ENCODE measurements at regions not wholly inside any gene's neighbourhood (a gene's known extent, or its start where the extent isn't known, plus 50 kb on each side); places are given as distances from the start of the nearest gene placed in this dataset.

DNA sequence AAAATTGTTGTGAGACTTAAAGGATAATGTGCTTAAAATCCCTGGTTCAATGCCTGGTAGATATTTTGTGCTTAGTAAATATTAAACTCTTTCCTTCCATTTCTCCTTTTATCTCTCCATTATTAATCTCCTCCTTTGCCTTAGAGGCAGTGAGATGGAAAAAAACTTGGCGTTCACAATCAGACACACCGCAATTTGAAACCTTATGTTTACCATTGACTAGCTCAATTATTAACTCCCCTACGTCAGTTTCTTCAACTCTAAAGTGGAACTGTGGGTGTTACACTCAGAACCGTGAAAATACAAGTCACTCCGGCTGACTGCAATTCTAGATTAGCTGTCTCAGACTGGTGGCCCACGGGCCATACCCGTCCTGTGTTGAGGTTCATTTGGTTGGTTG is 327.2 kb downstream of the DEPDC1B start:
- Mint-ChIP-seq H3K4me1 (ENCODE audit: insufficient read depth, unreplicated experiment) (no peaks in the 10 kb centered on the region), H3K36me3 (ENCODE audit: insufficient read depth, unreplicated experiment) (no peaks in the 10 kb centered on the region), H3K4me3 (ENCODE audit: unreplicated experiment) (no peak overlapping the region), H3K27me3 (ENCODE audit: insufficient read depth, unreplicated experiment) (peaks cover 64% of the 10 kb centered on the region), H3K27ac (ENCODE audit: low read depth, unreplicated experiment) (no peak overlapping the region), H3K9me3 (ENCODE audit: unreplicated experiment) (no peaks in the 10 kb centered on the region)
- POLR2A ChIA-PET = no interaction called here
- DNase-seq (ENCODE audit: unreplicated experiment) = no peak
- TF ChIP-seq, protein P1, sequence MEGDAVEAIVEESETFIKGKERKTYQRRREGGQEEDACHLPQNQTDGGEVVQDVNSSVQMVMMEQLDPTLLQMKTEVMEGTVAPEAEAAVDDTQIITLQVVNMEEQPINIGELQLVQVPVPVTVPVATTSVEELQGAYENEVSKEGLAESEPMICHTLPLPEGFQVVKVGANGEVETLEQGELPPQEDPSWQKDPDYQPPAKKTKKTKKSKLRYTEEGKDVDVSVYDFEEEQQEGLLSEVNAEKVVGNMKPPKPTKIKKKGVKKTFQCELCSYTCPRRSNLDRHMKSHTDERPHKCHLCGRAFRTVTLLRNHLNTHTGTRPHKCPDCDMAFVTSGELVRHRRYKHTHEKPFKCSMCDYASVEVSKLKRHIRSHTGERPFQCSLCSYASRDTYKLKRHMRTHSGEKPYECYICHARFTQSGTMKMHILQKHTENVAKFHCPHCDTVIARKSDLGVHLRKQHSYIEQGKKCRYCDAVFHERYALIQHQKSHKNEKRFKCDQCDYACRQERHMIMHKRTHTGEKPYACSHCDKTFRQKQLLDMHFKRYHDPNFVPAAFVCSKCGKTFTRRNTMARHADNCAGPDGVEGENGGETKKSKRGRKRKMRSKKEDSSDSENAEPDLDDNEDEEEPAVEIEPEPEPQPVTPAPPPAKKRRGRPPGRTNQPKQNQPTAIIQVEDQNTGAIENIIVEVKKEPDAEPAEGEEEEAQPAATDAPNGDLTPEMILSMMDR (IDR thresholded peaks at IDR 0.05; ENCODE audit: unreplicated experiment) = no peak
- intact Hi-C loops (cut with micrococcal nuclease) = no loop called here
- CTCF ChIA-PET = interaction anchor here (0.6 to 0.7 kb wide), 3 partner anchors 97 to 1200 kb away, joined by 3 to 4 read pairs (median 3); no protein-coding TSS in a partner anchor
- no TSS peak for BruUV-seq (replicated peaks)

DNA sequence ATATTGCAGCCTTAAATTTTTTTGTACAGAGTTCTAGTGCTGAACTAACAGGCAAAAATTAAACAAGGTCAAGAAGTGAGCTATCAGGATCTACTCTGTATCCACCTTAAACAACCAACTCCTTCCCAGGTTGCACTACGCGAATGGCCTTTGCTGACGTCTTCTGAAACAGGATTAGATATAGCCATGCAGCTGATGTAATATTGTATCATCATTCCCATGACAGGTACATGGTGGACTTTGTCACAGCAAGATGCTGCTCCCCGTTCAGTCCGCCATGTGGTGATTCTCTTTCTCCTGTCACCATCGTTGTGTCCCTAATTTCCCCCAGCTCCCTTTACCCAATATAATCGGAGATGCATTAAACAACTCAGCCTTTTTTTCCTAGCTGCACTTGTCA is 328.9 kb downstream of the DEPDC1B start:
- H3K36me3 Mint-ChIP-seq (ENCODE audit: insufficient read depth, unreplicated experiment) = no peaks in the 10 kb centered on the region
- H3K27ac Mint-ChIP-seq (ENCODE audit: low read depth, unreplicated experiment) = no peak overlapping the region
- ChIA-PET CTCF (no interaction called here), POLR2A (interaction anchor here (0.6 kb wide), 1 partner anchor 11 kb away, joined by 3 read pairs; no protein-coding TSS in a partner anchor)
- DNase-seq (ENCODE audit: unreplicated experiment) = no peak
- TF ChIP-seq, protein P1 (IDR thresholded peaks at IDR 0.05; ENCODE audit: unreplicated experiment) = no peak
- no peaks in the 10 kb centered on the region for H3K9me3 Mint-ChIP-seq (ENCODE audit: unreplicated experiment)
- intact Hi-C loops (cut with micrococcal nuclease) = no loop called here
- peaks cover 48% of the 10 kb centered on the region for H3K27me3 Mint-ChIP-seq (ENCODE audit: insufficient read depth, unreplicated experiment)
- no peaks in the 10 kb centered on the region for H3K4me1 Mint-ChIP-seq (ENCODE audit: insufficient read depth, unreplicated experiment)
- no TSS peak for BruUV-seq (replicated peaks)
- H3K4me3 Mint-ChIP-seq (ENCODE audit: unreplicated experiment) = no peak overlapping the region

DNA sequence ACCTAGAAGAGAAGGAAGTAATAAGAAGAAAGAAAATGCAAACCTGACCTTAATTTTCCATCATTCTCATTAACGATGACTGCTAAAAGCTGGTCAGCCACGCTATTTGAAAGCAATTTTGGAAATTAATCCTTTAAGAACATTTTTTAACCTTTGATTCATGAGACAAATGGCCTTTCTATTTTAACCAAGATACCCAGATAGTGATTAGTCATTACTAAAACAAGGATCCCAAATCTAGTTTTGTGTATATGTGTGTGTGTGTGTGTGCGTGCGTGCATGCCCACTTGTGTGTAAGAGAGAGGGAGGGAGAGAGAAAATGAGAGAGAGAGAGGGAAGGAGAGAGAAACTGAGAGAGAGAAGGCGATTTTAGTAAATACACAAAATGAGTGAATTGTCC is 329.5 kb downstream of the DEPDC1B start:
- POLR2A ChIA-PET = interaction anchor here (0.7 kb wide), 1 partner anchor 11 kb away, joined by 3 read pairs; no protein-coding TSS in a partner anchor
- H3K36me3 Mint-ChIP-seq (ENCODE audit: insufficient read depth, unreplicated experiment) = no peaks in the 10 kb centered on the region

GRCh38 chr5:60369391-60369790 is 330.6 kb downstream of the DEPDC1B start:
- Mint-ChIP-seq H3K36me3 (ENCODE audit: insufficient read depth, unreplicated experiment) (no peaks in the 10 kb centered on the region), H3K4me3 (ENCODE audit: unreplicated experiment) (no peak overlapping the region), H3K4me1 (ENCODE audit: insufficient read depth, unreplicated experiment) (no peaks in the 10 kb centered on the region), H3K27ac (ENCODE audit: low read depth, unreplicated experiment) (no peak overlapping the region), H3K9me3 (ENCODE audit: unreplicated experiment) (no peaks in the 10 kb centered on the region), H3K27me3 (ENCODE audit: insufficient read depth, unreplicated experiment) (peaks cover 40% of the 10 kb centered on the region)
- no peak for DNase-seq (ENCODE audit: unreplicated experiment)
- TF ChIP-seq, protein P1 (IDR thresholded peaks at IDR 0.05; ENCODE audit: unreplicated experiment) = no peak
- no TSS peak for BruUV-seq (replicated peaks)
- POLR2A ChIA-PET = no interaction called here
- intact Hi-C loops (cut with micrococcal nuclease) = no loop called here
- CTCF ChIA-PET = interaction anchor here (0.7 to 1.0 kb wide), 2 partner anchors 11 to 20 kb away, joined by 3 to 5 read pairs; no protein-coding TSS in a partner anchor

More for the DNA sequence above, 329.5 kb downstream of the DEPDC1B start:
- CTCF ChIA-PET = interaction anchor here (0.5 kb wide), 1 partner anchor 981 kb away, joined by 5 read pairs; no protein-coding TSS in a partner anchor
- no TSS peak for BruUV-seq (replicated peaks)
- intact Hi-C loops (cut with micrococcal nuclease) = no loop called here
- peaks cover 46% of the 10 kb centered on the region for H3K27me3 Mint-ChIP-seq (ENCODE audit: insufficient read depth, unreplicated experiment)
- H3K4me1 Mint-ChIP-seq (ENCODE audit: insufficient read depth, unreplicated experiment) = no peaks in the 10 kb centered on the region
- H3K4me3 Mint-ChIP-seq (ENCODE audit: unreplicated experiment) = no peak overlapping the region
- H3K9me3 Mint-ChIP-seq (ENCODE audit: unreplicated experiment) = no peaks in the 10 kb centered on the region
- DNase-seq (ENCODE audit: unreplicated experiment) = no peak
- TF ChIP-seq, protein P1 (IDR thresholded peaks at IDR 0.05; ENCODE audit: unreplicated experiment) = no peak
- H3K27ac Mint-ChIP-seq (ENCODE audit: low read depth, unreplicated experiment) = no peak overlapping the region

Measured in MCF 10A (cell line).